K562 (cell line): ENCODE measurements at regions not wholly inside any gene's neighbourhood (a gene's known extent, or its start where the extent isn't known, plus 50 kb on each side); places are given as distances from the start of the nearest gene placed in this dataset.

Experiments used
- ATAC-seq: fragments of 200-7000 bp; cut with Tn5 transposase; 3 replicates; pipeline ENCODE4 v1.9.1; 2020; ENCODE audit warnings: moderate library complexity
- BruUV-seq: library from RNA; stranded (reverse); fragments of 400-500 nt; replicated peaks from 2 replicates; lab custom pipeline; 2021; lab: Mats Ljungman, UMichigan
- CTCF ChIA-PET: fragments of 300-600 bp; formaldehyde crosslinking; extraction: SDS; loops from one replicate; lab custom pipeline; 2021; ENCODE audit warnings: low intra/inter-chr PET ratio; lab: Yijun Ruan, JAX
- POLR2A ChIA-PET: fragments of 300-600, 350-650 bp; sonication (Branson Sonifier 250); formaldehyde crosslinking; extraction: SDS; loops from one replicate; lab custom pipeline; 2021; ENCODE audit warnings: antibody characterized with exemption, inconsistent platforms; lab: Yijun Ruan, JAX
- DNase-seq, 4 experiments: peaks; one replicate each; pipeline versions ENCODE4 v3.0.0 to v3.0.0-alpha.2; 2011 to 2018; ENCODE audit warnings: low spot score in 3 of 4, mixed read lengths in 3 of 4; ENCODE audit errors: extremely low read depth in 1 of 4
- FAIRE-seq: peaks from 2 replicates; lab custom pipeline; 2011; peaks lifted over from hg19 to GRCh38; lab: Jason Lieb, UNC
- H2AFZ ChIP-seq: 2 replicates; pipeline ENCODE4 v1.6.0; 2011; ENCODE audit warnings: low read depth, low read length, control low read depth, inconsistent platforms
- H3K27ac ChIP-seq: fragments of 200-600 bp; 3 replicates; pipeline ENCODE4 v1.8.0; 2011; ENCODE audit warnings: low read depth, mild to moderate bottlenecking, control low read depth, inconsistent platforms, low read length, moderate library complexity, mixed read lengths; ENCODE audit errors: extremely low read depth
- H3K27me3 ChIP-seq, 2 experiments: fragments of 300-600 bp in 1 of 2; 2 replicates in 1 of 2; 3 replicates in 1 of 2; pipeline versions ENCODE4 v1.6.0 to v1.8.0; 2011; ENCODE audit warnings: inconsistent platforms in 2 of 2, low read length in 2 of 2, mild to moderate bottlenecking in 1 of 2, mixed read lengths in 1 of 2, moderate library complexity in 1 of 2; ENCODE audit not compliant: control insufficient read depth in 2 of 2, insufficient read depth in 2 of 2
- H3K36me3 ChIP-seq: fragments of 300-600 bp; 3 replicates; pipeline ENCODE4 v1.8.0; 2011; ENCODE audit warnings: mild to moderate bottlenecking, low read length, inconsistent platforms; ENCODE audit not compliant: control insufficient read depth, insufficient read depth
- H3K4me1 ChIP-seq, 2 experiments: fragments of 200-600 bp in 1 of 2; replicated peaks in 1 of 2; 2 replicates in 1 of 2; 3 replicates in 1 of 2; pipeline versions ENCODE4 v1.5.1 to v1.8.0; 2011; ENCODE audit warnings: inconsistent platforms in 2 of 2, low read length in 2 of 2, mild to moderate bottlenecking in 1 of 2, mixed read lengths in 1 of 2, moderate library complexity in 1 of 2; ENCODE audit not compliant: control insufficient read depth in 2 of 2, insufficient read depth in 2 of 2
- H3K4me2 ChIP-seq: 2 replicates; pipeline ENCODE4 v1.6.1; 2011; ENCODE audit warnings: low read length, control low read depth, inconsistent platforms, mixed read lengths; ENCODE audit not compliant: insufficient read depth
- H3K4me3 ChIP-seq: fragments of 200-600 bp; sonication (generic), shearing (Covaris generic); 2 replicates; pipeline ENCODE4 v1.5.1; 2016; ENCODE audit warnings: control low read depth, inconsistent platforms
- H3K79me2 ChIP-seq: fragments of 200-600 bp; 3 replicates; pipeline ENCODE4 v1.8.0; 2011; ENCODE audit warnings: low read length, inconsistent platforms; ENCODE audit not compliant: control insufficient read depth, insufficient read depth
- H3K9ac ChIP-seq, 2 experiments: 2 replicates each; pipeline versions ENCODE4 v1.6.0 to v1.6.1; 2011; ENCODE audit warnings: low read depth in 2 of 2, low read length in 2 of 2, control low read depth in 1 of 2, inconsistent platforms in 1 of 2, mild to moderate bottlenecking in 1 of 2, mixed read lengths in 1 of 2; ENCODE audit not compliant: insufficient read depth in 1 of 2
- H3K9me1 ChIP-seq: one replicate; pipeline ENCODE4 v1.6.0; 2011; ENCODE audit warnings: inconsistent platforms, mild to moderate bottlenecking, low read length, moderate library complexity; ENCODE audit not compliant: control insufficient read depth, insufficient read depth
- H3K9me3 ChIP-seq: replicated peaks from 2 replicates; pipeline ENCODE4 v1.5.1; 2011; ENCODE audit warnings: low read depth, low read length, inconsistent platforms; ENCODE audit not compliant: control insufficient read depth, insufficient read depth
- H4K20me1 ChIP-seq: replicated peaks from 2 replicates; pipeline ENCODE4 v1.6.1; 2011; ENCODE audit warnings: low read length, inconsistent platforms, mixed read lengths; ENCODE audit not compliant: control insufficient read depth, insufficient read depth
- CEBPG ChIP-seq, 3 experiments: fragments of 200-800 bp in 1 of 3; sonication (Bioruptor generic) in 1 of 3; sonication (generic) in 1 of 3; formaldehyde crosslinking in 1 of 3; IDR thresholded peaks in 2 of 3; conservative IDR thresholded peaks in 1 of 3; 2 replicates each; pipeline versions ENCODE4 v1.6.1 to v1.8.0; 2016 to 2022; ENCODE audit warnings: missing compliant biosample characterization in 2 of 3, missing genetic modification characterization in 2 of 3, mild to moderate bottlenecking in 1 of 3, missing genetic modification reagents in 1 of 3
- EP300 ChIP-seq: IDR thresholded peaks from 2 replicates; pipeline ENCODE4 v1.6.1; 2012; ENCODE audit warnings: low read length, improper control_type of control experiment
- FUS ChIP-seq: fragments of 200-400 bp; formaldehyde crosslinking; optimal IDR thresholded peaks from 2 replicates; pipeline ENCODE3; 2017; ENCODE audit warnings: low read depth, low read length
- HDGF ChIP-seq: fragments of 450-650 bp; IDR thresholded peaks from 2 replicates; pipeline ENCODE4 v1.6.1; 2016
- HNRNPUL1 ChIP-seq: fragments of 200-400 bp; formaldehyde crosslinking; IDR thresholded peaks from 2 replicates; pipeline ENCODE4 v1.6.1; 2017; ENCODE audit warnings: low read length
- HOXB6 ChIP-seq: fragments of 250-450 bp; sonication (Bioruptor Pico); IDR thresholded peaks from 2 replicates; pipeline ENCODE4 v1.5.1; 2022; ENCODE audit warnings: mild to moderate bottlenecking, borderline replicate concordance
- RFX1 ChIP-seq: fragments of 450-650 bp; IDR thresholded peaks from 2 replicates; pipeline ENCODE4 v1.6.1; 2016; ENCODE audit warnings: mild to moderate bottlenecking, moderate library complexity
- SMARCA5 ChIP-seq: fragments of 450-650 bp; IDR thresholded peaks from 2 replicates; pipeline ENCODE4 v1.6.1; 2016
- SRSF1 ChIP-seq: fragments of 200-400 bp; formaldehyde crosslinking; IDR thresholded peaks from 2 replicates; pipeline ENCODE4 v1.6.1; 2017; ENCODE audit warnings: mild to moderate bottlenecking, low read depth, low read length, moderate library complexity
- ZC3H8 ChIP-seq: fragments of 450-650 bp; IDR thresholded peaks from 2 replicates; pipeline ENCODE4 v1.6.1; 2017
- ZNF197 ChIP-seq: fragments of 200-800 bp; sonication (Bioruptor generic); IDR thresholded peaks from 2 replicates; pipeline ENCODE4 v1.6.1; 2016; ENCODE audit warnings: low read depth, missing genetic modification characterization, missing compliant biosample characterization
- ZNF695 ChIP-seq: fragments of 450-650 bp; formaldehyde crosslinking; IDR thresholded peaks from 2 replicates; pipeline ENCODE4 v1.4.0; 2020; ENCODE audit warnings: mild to moderate bottlenecking, moderate library complexity
- ZSCAN32 ChIP-seq: fragments of 450-650 bp; formaldehyde crosslinking; IDR thresholded peaks from 2 replicates; pipeline ENCODE4 v1.4.0; 2020; ENCODE audit warnings: mild to moderate bottlenecking, moderate library complexity
- WGBS: fragments of 100-300 bp; shearing (Covaris generic); methylation state at CpG from one replicate; pipeline ENCODE4 v1.1.6; 2016; ENCODE audit warnings: low coverage, mixed read lengths; ENCODE audit not compliant: insufficient coverage; ENCODE audit errors: missing lambda C conversion rate; 5-methylcytosine and 5-hydroxymethylcytosine counted together
- in situ Hi-C: fragments of 300-500 bp; cut with MboI; formaldehyde crosslinking; loops from 4 replicates; pipeline ENCODE4 v1.15.0; 2018; ENCODE audit warnings: inconsistent platforms, mixed read lengths
- intact Hi-C: fragments of 100-400 bp; cut with micrococcal nuclease; formaldehyde crosslinking; loops from 2 replicates; pipeline ENCODE4 v1.14.2; 2022
- TF ChIP-seq, protein P1 (sequence below): fragments of 250-450 bp; sonication (Bioruptor Pico); IDR thresholded peaks from 2 replicates; pipeline ENCODE4 v1.5.0; 2020; ENCODE audit warnings: mild to moderate bottlenecking

DNA sequence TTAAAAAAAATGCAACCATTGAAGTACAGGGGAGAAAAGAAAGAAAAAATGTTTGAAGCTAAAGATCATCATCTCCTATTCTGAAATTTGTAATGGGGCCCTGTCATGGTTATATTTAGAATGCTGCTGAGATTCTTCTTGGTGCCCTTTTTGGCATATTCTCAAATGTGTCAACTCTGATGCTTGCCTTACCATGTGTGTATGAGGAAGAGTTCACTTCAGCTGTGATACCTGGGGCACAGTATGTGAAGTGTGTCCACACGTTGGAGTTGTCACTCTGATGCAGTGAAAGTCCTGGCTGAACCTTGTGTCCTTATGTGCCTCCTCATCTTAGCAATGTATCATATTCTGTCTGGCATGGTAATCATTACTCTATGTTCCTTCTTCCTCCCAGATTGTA is 377.9 kb downstream of the RAPGEF2 start:
- no peaks in the 10 kb centered on the region for H4K20me1 ChIP-seq
- ChIA-PET CTCF (no interaction called here), POLR2A (no interaction called here)
- H2AFZ ChIP-seq: no peak overlapping the region
- intact Hi-C loops: no loop called here
- no peak overlapping the region for H3K27ac ChIP-seq
- FAIRE-seq (no peak), DNase-seq (no peak), ATAC-seq (no peak)
- H3K9me3 ChIP-seq: no peaks in the 10 kb centered on the region
- no peaks in the 10 kb centered on the region for H3K36me3 ChIP-seq
- WGBS: 0% methylated on average over 1 of the region's 1 CpG
- H3K79me2 ChIP-seq: no peaks in the 10 kb centered on the region
- no peak overlapping the region for H3K9ac ChIP-seq
- no TSS peak for BruUV-seq
- H3K4me3 ChIP-seq: no peak overlapping the region
- no peak overlapping the region for H3K4me2 ChIP-seq
- TF ChIP-seq CEBPG (CRISPR knock-in tag; IDR thresholded peaks at IDR 0.05): no peak
- no peak for TF ChIP-seq CEBPG (tag; conservative IDR thresholded peaks at IDR 0.05 in 1 of 2, IDR thresholded peaks at IDR 0.05 in 1 of 2)
- TF ChIP-seq HNRNPUL1: no peak
- TF ChIP-seq SRSF1: no peak
- TF ChIP-seq HDGF: no peak
- no peak for TF ChIP-seq ZNF197 (CRISPR knock-in tag)
- TF ChIP-seq ZSCAN32 (CRISPR knock-in tag): no peak
- no peak for TF ChIP-seq EP300
- TF ChIP-seq FUS: no peak
- TF ChIP-seq, protein P1, sequence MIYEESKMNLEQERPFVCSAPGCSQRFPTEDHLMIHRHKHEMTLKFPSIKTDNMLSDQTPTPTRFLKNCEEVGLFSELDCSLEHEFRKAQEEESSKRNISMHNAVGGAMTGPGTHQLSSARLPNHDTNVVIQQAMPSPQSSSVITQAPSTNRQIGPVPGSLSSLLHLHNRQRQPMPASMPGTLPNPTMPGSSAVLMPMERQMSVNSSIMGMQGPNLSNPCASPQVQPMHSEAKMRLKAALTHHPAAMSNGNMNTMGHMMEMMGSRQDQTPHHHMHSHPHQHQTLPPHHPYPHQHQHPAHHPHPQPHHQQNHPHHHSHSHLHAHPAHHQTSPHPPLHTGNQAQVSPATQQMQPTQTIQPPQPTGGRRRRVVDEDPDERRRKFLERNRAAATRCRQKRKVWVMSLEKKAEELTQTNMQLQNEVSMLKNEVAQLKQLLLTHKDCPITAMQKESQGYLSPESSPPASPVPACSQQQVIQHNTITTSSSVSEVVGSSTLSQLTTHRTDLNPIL (CRISPR knock-in tag): no peak
- TF ChIP-seq ZNF695 (CRISPR knock-in tag): no peak
- TF ChIP-seq RFX1: no peak
- no peak for TF ChIP-seq SMARCA5
- no peak for TF ChIP-seq ZC3H8
- no peak for TF ChIP-seq HOXB6 (CRISPR knock-in tag)
- no peaks in the 10 kb centered on the region; a peak in 1 of 5 replicates for H3K4me1 ChIP-seq
- H3K9me1 ChIP-seq: no peaks in the 10 kb centered on the region
- in situ Hi-C loops: no loop called here
- no peaks in the 10 kb centered on the region; a peak in 1 of 5 replicates for H3K27me3 ChIP-seq
